HEK293T (cell line): ENCODE measurements at regions not wholly inside any gene's neighbourhood (a gene's known extent, or its start where the extent isn't known, plus 50 kb on each side); places are given as distances from the start of the nearest gene placed in this dataset.

Source experiments
- CTCF ChIA-PET: fragments of 350-600 bp; formaldehyde crosslinking; extraction: SDS; loops from one replicate; lab custom pipeline; 2021; ENCODE audit warnings: antibody characterized with exemption, inconsistent platforms; lab: Yijun Ruan, JAX
- POLR2A ChIA-PET: fragments of 350-600 bp; formaldehyde crosslinking; extraction: SDS; loops from one replicate; lab custom pipeline; 2020; ENCODE audit warnings: antibody characterized with exemption, inconsistent platforms; lab: Yijun Ruan, JAX
- DNase-seq: peaks from one replicate; pipeline ENCODE4 v3.0.0; 2012; ENCODE audit warnings: mixed read lengths; ENCODE audit errors: extremely low spot score
- ARNT ChIP-seq: fragments of 450-650 bp; IDR thresholded peaks from 2 replicates; pipeline ENCODE4 v1.6.1; 2017; ENCODE audit warnings: mild to moderate bottlenecking
- BHLHE40 ChIP-seq: fragments of 450-650 bp; IDR thresholded peaks from 2 replicates; pipeline ENCODE4 v1.6.1; 2016; ENCODE audit warnings: mild to moderate bottlenecking, moderate library complexity, borderline replicate concordance
- CTBP1 ChIP-seq: fragments of 450-650 bp; IDR thresholded peaks from 2 replicates; pipeline ENCODE4 v1.6.1; 2016; ENCODE audit warnings: borderline replicate concordance
- ELF4 ChIP-seq: fragments of 450-650 bp; IDR thresholded peaks from 2 replicates; pipeline ENCODE4 v1.6.1; 2017; ENCODE audit warnings: antibody characterized with exemption
- FOXA1 ChIP-seq: fragments of 450-650 bp; IDR thresholded peaks from 2 replicates; pipeline ENCODE4 v1.6.1; 2016; ENCODE audit warnings: mild to moderate bottlenecking
- FOXK2 ChIP-seq: fragments of 450-650 bp; IDR thresholded peaks from 2 replicates; pipeline ENCODE4 v1.6.1; 2016; ENCODE audit warnings: mild to moderate bottlenecking
- FOXM1 ChIP-seq: fragments of 450-650 bp; IDR thresholded peaks from 2 replicates; pipeline ENCODE4 v1.6.1; 2017; ENCODE audit warnings: mild to moderate bottlenecking, borderline replicate concordance
- HDGF ChIP-seq: fragments of 450-650 bp; IDR thresholded peaks from 2 replicates; pipeline ENCODE4 v1.6.1; 2017; ENCODE audit warnings: antibody characterized with exemption, borderline replicate concordance
- L3MBTL2 ChIP-seq: fragments of 450-650 bp; conservative IDR thresholded peaks from 2 replicates; pipeline ENCODE4 v1.6.1; 2016; ENCODE audit warnings: mild to moderate bottlenecking
- LEF1 ChIP-seq: fragments of 450-650 bp; IDR thresholded peaks from 2 replicates; pipeline ENCODE4 v1.6.1; 2017; ENCODE audit warnings: mild to moderate bottlenecking, borderline replicate concordance
- NFRKB ChIP-seq: fragments of 450-650 bp; IDR thresholded peaks from 2 replicates; pipeline ENCODE4 v1.6.1; 2016; ENCODE audit warnings: mild to moderate bottlenecking, moderate library complexity
- PKNOX1 ChIP-seq: fragments of 450-650 bp; IDR thresholded peaks from 2 replicates; pipeline ENCODE4 v1.6.1; 2016
- SP1 ChIP-seq: fragments of 450-650 bp; IDR thresholded peaks from 2 replicates; pipeline ENCODE4 v1.6.1; 2017
- SUZ12 ChIP-seq: fragments of 450-650 bp; IDR thresholded peaks from 2 replicates; pipeline ENCODE4 v1.6.1; 2016; ENCODE audit warnings: mild to moderate bottlenecking
- TARDBP ChIP-seq: fragments of 450-650 bp; IDR thresholded peaks from 2 replicates; pipeline ENCODE4 v1.6.1; 2016
- ZNF384 ChIP-seq: fragments of 450-650 bp; IDR thresholded peaks from 2 replicates; pipeline ENCODE4 v1.6.1; 2016

- CTCF ChIA-PET: interaction anchor here (1.2 kb wide), 1 partner anchor 11 kb away, joined by 4 read pairs; no protein-coding TSS in a partner anchor
- TF ChIP-seq SP1: no peak
- TF ChIP-seq FOXM1: no peak
- TF ChIP-seq ZNF384: no peak
- TF ChIP-seq LEF1: no peak
- no peak for DNase-seq
- POLR2A ChIA-PET: no interaction called here
These were observed 141.9 kb downstream of the SLIT2 start for GRCh38 chr4:20393486-20394100.

GRCh38 chr4:20394512-20394911 lies 142.8 kb downstream of the SLIT2 start:
- no peak for TF ChIP-seq SP1
- no peak for TF ChIP-seq ELF4
- TF ChIP-seq ARNT: no peak
- no peak for TF ChIP-seq TARDBP
- no peak for TF ChIP-seq FOXK2
- no peak for TF ChIP-seq HDGF
- no peak for TF ChIP-seq FOXM1
- no peak for TF ChIP-seq PKNOX1
- no peak for TF ChIP-seq CTBP1
- TF ChIP-seq BHLHE40: no peak
- TF ChIP-seq FOXA1: no peak
- ChIA-PET POLR2A (no interaction called here), CTCF (interaction anchor here (1.1 to 1.7 kb wide), 3 partner anchors 8 to 130 kb away, joined by 3 to 6 read pairs (median 4); no protein-coding TSS in a partner anchor)
- no peak for DNase-seq

- CTCF ChIA-PET: interaction anchor here (1.1 to 1.7 kb wide), 4 partner anchors 9 to 130 kb away, joined by 3 to 6 read pairs (median 4); no protein-coding TSS in a partner anchor
- POLR2A ChIA-PET: no interaction called here
- TF ChIP-seq BHLHE40 (no peak), HDGF (no peak), FOXA1 (no peak), LEF1 (no peak), FOXM1 (no peak), CTBP1 (no peak), SUZ12 (no peak), ZNF384 (no peak), L3MBTL2 (no peak), SP1 (no peak), NFRKB (no peak)
- DNase-seq: peak; percentile 41
These were observed 143.6 kb downstream of the SLIT2 start for GRCh38 chr4:20395160-20395773.

- no peak for DNase-seq
- POLR2A ChIA-PET: no interaction called here
- TF ChIP-seq BHLHE40: no peak
- TF ChIP-seq CTBP1: no peak
- TF ChIP-seq FOXA1: no peak
- no peak for TF ChIP-seq NFRKB
- no peak for TF ChIP-seq FOXK2
- TF ChIP-seq FOXM1: no peak
- no peak for TF ChIP-seq L3MBTL2
- TF ChIP-seq SUZ12: no peak
- TF ChIP-seq TARDBP: no peak
- no peak for TF ChIP-seq PKNOX1
- no peak for TF ChIP-seq LEF1
- no peak for TF ChIP-seq HDGF
- no peak for TF ChIP-seq ELF4
- TF ChIP-seq ZNF384: no peak
- TF ChIP-seq ARNT: no peak
- no peak for TF ChIP-seq SP1
- CTCF ChIA-PET: no interaction called here
These were observed 151.6 kb downstream of the SLIT2 start for GRCh38 chr4:20403290-20403689.

- ChIA-PET CTCF (interaction anchor here (0.6 kb wide), 1 partner anchor 136 kb away, joined by 3 read pairs; no protein-coding TSS in a partner anchor), POLR2A (no interaction called here)
- TF ChIP-seq L3MBTL2: no peak
- no peak for TF ChIP-seq ZNF384
- no peak for TF ChIP-seq TARDBP
- TF ChIP-seq ELF4: no peak
- TF ChIP-seq LEF1: no peak
- no peak for TF ChIP-seq SP1
- TF ChIP-seq ARNT: no peak
- no peak for TF ChIP-seq FOXK2
- no peak for TF ChIP-seq PKNOX1
- TF ChIP-seq HDGF: no peak
- TF ChIP-seq NFRKB: no peak
- DNase-seq: no peak
These were observed 152.1 kb downstream of the SLIT2 start for GRCh38 chr4:20403846-20404245.

GRCh38 chr4:20408611-20409010 lies 156.9 kb downstream of the SLIT2 start:
- TF ChIP-seq FOXM1: no peak
- TF ChIP-seq FOXK2: no peak
- TF ChIP-seq HDGF: no peak
- no peak for TF ChIP-seq CTBP1
- no peak for TF ChIP-seq BHLHE40
- no peak for TF ChIP-seq ZNF384
- POLR2A ChIA-PET: no interaction called here
- no peak for DNase-seq
- CTCF ChIA-PET: no interaction called here
